HEK293 (cell line): ENCODE measurements at regions not wholly inside any gene's neighbourhood (a gene's known extent, or its start where the extent isn't known, plus 50 kb on each side); places are given as distances from the start of the nearest gene placed in this dataset.

Source experiments
- CTCF ChIA-PET: fragments of 350-600 bp; formaldehyde crosslinking; extraction: SDS; loops from one replicate; lab custom pipeline; 2021; ENCODE audit warnings: antibody characterized with exemption; lab: Yijun Ruan, JAX
- POLR2A ChIA-PET: fragments of 300-600 bp; formaldehyde crosslinking; extraction: SDS; loops from one replicate; lab custom pipeline; 2020; ENCODE audit warnings: antibody characterized with exemption, inconsistent platforms; lab: Yijun Ruan, JAX
- H3K27ac ChIP-seq: fragments of 200-500 bp; sonication (Bioruptor generic); 2 replicates; pipeline ENCODE4 v1.5.1; 2014; ENCODE audit warnings: low read depth, low read length, control low read depth, inconsistent platforms; ENCODE audit errors: extremely low read depth
- H3K36me3 ChIP-seq, 2 experiments: fragments of 200-500 bp in 1 of 2; sonication (Bioruptor generic) in 1 of 2; 1 replicate in 1 of 2; 2 replicates in 1 of 2; pipeline ENCODE4 v1.5.1; 2014 to 2017; ENCODE audit warnings: inconsistent platforms in 2 of 2, low read length in 2 of 2; ENCODE audit not compliant: control insufficient read depth in 2 of 2, insufficient read depth in 1 of 2
- H3K4me1 ChIP-seq: fragments of 200-500 bp; sonication (Bioruptor generic); 2 replicates; pipeline ENCODE4 v1.5.1; 2014; ENCODE audit warnings: mild to moderate bottlenecking, low read length, inconsistent platforms; ENCODE audit not compliant: control insufficient read depth, insufficient read depth
- H3K4me3 ChIP-seq: 2 replicates; pipeline ENCODE4 v1.5.1; 2011; ENCODE audit warnings: low read depth, mild to moderate bottlenecking, control low read depth, low read length, moderate library complexity
- H3K9me3 ChIP-seq: fragments of 200-500 bp; sonication (Bioruptor generic); 2 replicates; pipeline ENCODE4 v1.5.1; 2014; ENCODE audit warnings: low read depth, low read length, inconsistent platforms; ENCODE audit not compliant: control insufficient read depth, insufficient read depth
- BCL11B ChIP-seq: fragments of 450-650 bp; formaldehyde crosslinking; IDR thresholded peaks from 2 replicates; pipeline ENCODE4 v1.5.1; 2016; ENCODE audit warnings: low read depth, missing biosample characterization, missing genetic modification characterization
- HOXC10 ChIP-seq: sonication (generic); formaldehyde crosslinking; IDR thresholded peaks from 2 replicates; pipeline ENCODE4 v1.8.1; 2023; ENCODE audit warnings: mild to moderate bottlenecking, missing genetic modification reagents
- SETDB1 ChIP-seq: IDR thresholded peaks from one replicate; pipeline ENCODE4 v1.6.1; 2017; ENCODE audit warnings: mild to moderate bottlenecking, low read length, moderate library complexity, mixed read lengths; ENCODE audit not compliant: insufficient read length
- SP3 ChIP-seq: fragments of 450-650 bp; formaldehyde crosslinking; IDR thresholded peaks from 2 replicates; pipeline ENCODE4 v1.5.1; 2016; ENCODE audit warnings: missing biosample characterization, missing genetic modification characterization
- ZFP41 ChIP-seq: fragments of 450-650 bp; formaldehyde crosslinking; IDR thresholded peaks from 2 replicates; pipeline ENCODE4 v1.5.1; 2016; ENCODE audit warnings: missing biosample characterization, missing genetic modification characterization, borderline replicate concordance
- ZNF157 ChIP-seq: fragments of 450-650 bp; formaldehyde crosslinking; IDR thresholded peaks from 2 replicates; pipeline ENCODE4 v1.5.1; 2016; ENCODE audit warnings: missing biosample characterization, missing genetic modification characterization
- ZNF175 ChIP-seq: fragments of 450-650 bp; formaldehyde crosslinking; IDR thresholded peaks from 2 replicates; pipeline ENCODE4 v1.5.1; 2016; ENCODE audit warnings: missing biosample characterization, missing genetic modification characterization
- ZNF202 ChIP-seq: fragments of 450-650 bp; formaldehyde crosslinking; IDR thresholded peaks from 2 replicates; pipeline ENCODE4 v1.5.1; 2016; ENCODE audit warnings: missing biosample characterization, missing genetic modification characterization, borderline replicate concordance
- ZNF221 ChIP-seq: fragments of 450-650 bp; formaldehyde crosslinking; IDR thresholded peaks from 2 replicates; pipeline ENCODE4 v1.5.1; 2017; ENCODE audit warnings: missing biosample characterization, missing genetic modification characterization, borderline replicate concordance
- ZNF223 ChIP-seq: fragments of 450-650 bp; formaldehyde crosslinking; IDR thresholded peaks from 2 replicates; pipeline ENCODE4 v1.5.1; 2016; ENCODE audit warnings: missing biosample characterization, missing genetic modification characterization
- ZNF239 ChIP-seq: fragments of 450-650 bp; formaldehyde crosslinking; IDR thresholded peaks from 2 replicates; pipeline ENCODE4 v1.5.1; 2016; ENCODE audit warnings: missing biosample characterization, missing genetic modification characterization
- ZNF311 ChIP-seq: fragments of 450-650 bp; formaldehyde crosslinking; IDR thresholded peaks from 2 replicates; pipeline ENCODE4 v1.5.1; 2017; ENCODE audit warnings: missing biosample characterization, missing genetic modification characterization, borderline replicate concordance
- ZNF433 ChIP-seq: fragments of 450-650 bp; formaldehyde crosslinking; IDR thresholded peaks from 2 replicates; pipeline ENCODE4 v1.5.1; 2016; ENCODE audit warnings: missing biosample characterization, missing genetic modification characterization, low read depth
- ZNF449 ChIP-seq: fragments of 450-650 bp; formaldehyde crosslinking; IDR thresholded peaks from 2 replicates; pipeline ENCODE4 v1.5.1; 2017; ENCODE audit warnings: missing biosample characterization, mild to moderate bottlenecking, missing genetic modification characterization, moderate library complexity
- ZNF521 ChIP-seq: fragments of 450-650 bp; formaldehyde crosslinking; IDR thresholded peaks from 2 replicates; pipeline ENCODE4 v1.5.1; 2017; ENCODE audit warnings: missing biosample characterization, mild to moderate bottlenecking, missing genetic modification characterization
- ZNF610 ChIP-seq: fragments of 450-650 bp; formaldehyde crosslinking; IDR thresholded peaks from 2 replicates; pipeline ENCODE4 v1.5.1; 2016; ENCODE audit warnings: missing biosample characterization, missing genetic modification characterization, borderline replicate concordance
- ZNF664 ChIP-seq: fragments of 450-650 bp; formaldehyde crosslinking; IDR thresholded peaks from 2 replicates; pipeline ENCODE4 v1.5.1; 2016; ENCODE audit warnings: missing biosample characterization, missing genetic modification characterization
- ZNF701 ChIP-seq: fragments of 450-650 bp; formaldehyde crosslinking; IDR thresholded peaks from 2 replicates; pipeline ENCODE4 v1.5.1; 2016; ENCODE audit warnings: missing biosample characterization, missing genetic modification characterization
- ZNF837 ChIP-seq: fragments of 450-650 bp; formaldehyde crosslinking; IDR thresholded peaks from 2 replicates; pipeline ENCODE4 v1.5.1; 2016; ENCODE audit warnings: missing biosample characterization, missing genetic modification characterization
- TF ChIP-seq, protein P1 (sequence below): fragments of 450-650 bp; formaldehyde crosslinking; IDR thresholded peaks from 2 replicates; pipeline ENCODE4 v1.5.1; 2016; ENCODE audit warnings: missing biosample characterization, missing genetic modification characterization

DNA sequence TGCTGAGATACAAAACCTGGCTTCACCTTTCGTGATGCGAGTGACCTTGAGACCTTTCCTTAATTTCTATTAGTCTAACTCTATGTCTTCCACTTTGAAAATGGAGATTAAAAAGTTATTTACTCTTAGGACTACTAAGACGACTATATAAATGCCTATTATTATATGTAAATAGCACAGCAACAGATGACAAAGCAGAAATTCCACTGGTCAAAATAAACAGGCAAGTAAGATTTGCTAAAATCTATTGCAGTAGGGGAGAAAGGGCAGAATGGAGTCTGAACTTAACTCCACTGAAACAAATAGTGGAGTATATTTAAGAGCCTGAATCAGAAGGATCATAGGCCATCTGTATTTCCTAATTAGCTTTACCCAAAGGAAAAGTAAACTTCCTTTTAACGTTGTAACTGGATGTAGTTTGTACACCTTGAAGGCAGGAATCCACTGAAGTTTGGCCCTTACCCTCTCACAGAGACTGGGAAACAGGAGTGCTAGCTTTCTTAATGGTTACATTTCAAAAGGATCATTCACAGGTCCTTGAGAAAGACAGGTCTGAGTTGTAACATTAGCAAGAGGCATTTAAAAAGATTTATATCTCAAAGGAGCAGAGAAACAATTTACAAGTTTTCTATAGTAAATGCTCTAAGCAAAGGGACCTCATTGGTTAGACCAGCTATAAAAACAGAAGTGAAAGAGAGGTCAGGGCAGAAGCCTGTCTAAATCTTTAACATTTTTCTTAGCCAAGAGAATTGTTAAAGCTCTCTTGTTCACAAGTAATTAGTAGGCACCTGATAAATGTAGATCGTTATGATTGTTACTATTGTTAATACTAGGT, 332.5 kb downstream of the ZWINT start:
- H3K4me1 ChIP-seq, result no peaks in the 10 kb centered on the region
- ChIA-PET CTCF (no interaction called here), POLR2A (no interaction called here)
- H3K27ac ChIP-seq, result no peak overlapping the region
- H3K9me3 ChIP-seq, result no peaks in the 10 kb centered on the region
- no peak overlapping the region for H3K4me3 ChIP-seq
- TF ChIP-seq ZNF701 (tag by site-specific recombination) (no peak), ZNF223 (tag by site-specific recombination) (no peak)
- H3K36me3 ChIP-seq, result no peaks in the 10 kb centered on the region

- no peaks in the 10 kb centered on the region for H3K36me3 ChIP-seq
- CTCF ChIA-PET, result no interaction called here
- H3K4me1 ChIP-seq, result no peaks in the 10 kb centered on the region
- H3K4me3 ChIP-seq, result no peak overlapping the region
- no peaks in the 10 kb centered on the region for H3K9me3 ChIP-seq
- POLR2A ChIA-PET, result no interaction called here
- H3K27ac ChIP-seq, result no peak overlapping the region
- TF ChIP-seq ZNF157 (tag by site-specific recombination) (no peak), ZNF610 (tag by site-specific recombination) (no peak), SETDB1 (no peak), BCL11B (tag by site-specific recombination) (no peak), ZNF175 (tag by site-specific recombination) (no peak), ZNF202 (no peak), ZNF221 (tag by site-specific recombination) (no peak)
- TF ChIP-seq, protein P1, sequence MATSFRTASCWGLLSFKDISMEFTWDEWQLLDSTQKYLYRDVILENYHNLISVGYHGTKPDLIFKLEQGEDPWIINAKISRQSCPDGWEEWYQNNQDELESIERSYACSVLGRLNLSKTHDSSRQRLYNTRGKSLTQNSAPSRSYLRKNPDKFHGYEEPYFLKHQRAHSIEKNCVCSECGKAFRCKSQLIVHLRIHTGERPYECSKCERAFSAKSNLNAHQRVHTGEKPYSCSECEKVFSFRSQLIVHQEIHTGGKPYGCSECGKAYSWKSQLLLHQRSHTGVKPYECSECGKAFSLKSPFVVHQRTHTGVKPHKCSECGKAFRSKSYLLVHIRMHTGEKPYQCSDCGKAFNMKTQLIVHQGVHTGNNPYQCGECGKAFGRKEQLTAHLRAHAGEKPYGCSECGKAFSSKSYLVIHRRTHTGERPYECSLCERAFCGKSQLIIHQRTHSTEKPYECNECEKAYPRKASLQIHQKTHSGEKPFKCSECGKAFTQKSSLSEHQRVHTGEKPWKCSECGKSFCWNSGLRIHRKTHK (tag by site-specific recombination), result no peak
Measured at GRCh38 chr10:56012101-56012500, 349.0 kb downstream of the ZWINT start.

DNA sequence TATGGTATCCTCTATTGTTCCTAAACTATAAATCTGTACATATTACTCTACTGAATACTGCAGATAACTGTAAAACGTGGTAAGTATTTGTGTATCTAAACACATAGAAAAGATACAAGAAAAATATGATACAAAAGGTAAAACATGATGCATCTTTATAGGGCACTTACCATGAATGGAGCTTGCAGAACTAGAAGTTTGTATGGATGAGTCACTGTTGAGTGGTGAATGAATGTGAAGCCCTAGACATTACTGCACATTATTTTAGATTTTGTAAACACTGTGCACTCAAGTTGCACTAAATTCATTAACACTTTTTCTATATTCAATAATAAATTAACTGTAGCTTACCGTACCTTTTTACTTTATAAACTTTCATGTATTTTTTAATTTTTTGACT, 357.5 kb downstream of the ZWINT start:
- Histone ChIP-seq H3K36me3 (no peaks in the 10 kb centered on the region), H3K4me3 (no peak overlapping the region), H3K4me1 (no peaks in the 10 kb centered on the region), H3K9me3 (no peaks in the 10 kb centered on the region), H3K27ac (no peak overlapping the region)
- POLR2A ChIA-PET, result no interaction called here
- no peak for TF ChIP-seq ZNF521 (tag by site-specific recombination)
- TF ChIP-seq ZNF664 (tag by site-specific recombination), result no peak
- no peak for TF ChIP-seq ZFP41
- TF ChIP-seq HOXC10, result no peak
- no peak for TF ChIP-seq SP3 (tag by site-specific recombination)
- no peak for TF ChIP-seq ZNF837
- no peak for TF ChIP-seq ZNF433 (tag by site-specific recombination)
- TF ChIP-seq ZNF239 (tag by site-specific recombination), result no peak
- no peak for TF ChIP-seq ZNF311 (tag by site-specific recombination)
- TF ChIP-seq ZNF449 (tag by site-specific recombination), result no peak
- CTCF ChIA-PET, result interaction anchor here (0.6 kb wide), 1 partner anchor 17 kb away, joined by 3 read pairs; no protein-coding TSS in a partner anchor
